AG09309 (cell line): ENCODE measurements at regions not wholly inside any gene's neighbourhood (a gene's known extent, or its start where the extent isn't known, plus 50 kb on each side); places are given as distances from the start of the nearest gene placed in this dataset.
"Not testable (repeated sequence)": the region's sequence is repeated elsewhere in the genome, so short reads cannot be mapped to it uniquely, and the experiment has no call there.

Source experiments
- DNase-seq: peaks from one replicate; pipeline ENCODE4 v3.0.0-alpha.2; 2010; ENCODE audit warnings: low read depth
- H3K4me3 ChIP-seq: 2 replicates; pipeline ENCODE4 v1.5.1; 2011; ENCODE audit warnings: mild to moderate bottlenecking, low read depth, low read length, moderate library complexity; ENCODE audit not compliant: control insufficient read depth
- CTCF ChIP-seq: IDR thresholded peaks from 2 replicates; pipeline ENCODE4 v1.5.1; 2011; ENCODE audit warnings: mild to moderate bottlenecking, low read depth, low read length, inconsistent platforms; ENCODE audit not compliant: insufficient read depth, control insufficient read depth; ENCODE audit errors: missing control alignments

GRCh38 chrX:87434618-87435017 is 83.0 kb upstream of the KLHL4 start:
- no peak for DNase-seq
- no peak for TF ChIP-seq CTCF
- H3K4me3 ChIP-seq: no peak overlapping the region

GRCh38 chrX:87448613-87449012 is 69.0 kb upstream of the KLHL4 start:
- not testable (repeated sequence) for H3K4me3 ChIP-seq, DNase-seq

GRCh38 chrX:87465757-87466156 is 51.8 kb upstream of the KLHL4 start:
- not testable (repeated sequence) for DNase-seq, H3K4me3 ChIP-seq
